Nephron (organoid): ENCODE measurements at regions not wholly inside any gene's neighbourhood (a gene's known extent, or its start where the extent isn't known, plus 50 kb on each side); places are given as distances from the start of the nearest gene placed in this dataset.

ENCODE experiments used
- H3K27ac Mint-ChIP-seq, 3 experiments: 2 replicates each; pipeline ENCODE4 v1.8.0; 2020; ENCODE audit warnings: mixed read lengths in 3 of 3, mild to moderate bottlenecking in 2 of 3, moderate library complexity in 1 of 3
- H3K27me3 Mint-ChIP-seq: 2 replicates; pipeline ENCODE4 v1.8.0; 2021; ENCODE audit warnings: low read depth, mild to moderate bottlenecking, moderate library complexity, mixed read lengths
- H3K36me3 Mint-ChIP-seq: 2 replicates; pipeline ENCODE4 v1.8.0; 2020; ENCODE audit warnings: low read depth, mixed read lengths
- H3K4me1 Mint-ChIP-seq: 2 replicates; pipeline ENCODE4 v1.8.0; 2020; ENCODE audit warnings: mixed read lengths
- H3K4me3 Mint-ChIP-seq, 3 experiments: 2 replicates each; pipeline ENCODE4 v1.8.0; 2020; ENCODE audit warnings: mild to moderate bottlenecking in 3 of 3, mixed read lengths in 3 of 3, moderate library complexity in 2 of 3
- H3K9me3 Mint-ChIP-seq: 2 replicates; pipeline ENCODE4 v1.8.0; 2020; ENCODE audit warnings: mixed read lengths
- TF ChIP-seq, protein P1 (sequence below), 3 experiments: fragments of 200-600 bp; sonication (generic); IDR thresholded peaks; one replicate each; pipeline ENCODE4 v1.5.0; 2021; ENCODE audit warnings: antibody characterized with exemption in 3 of 3; ENCODE audit not compliant: unreplicated experiment in 3 of 3

DNA sequence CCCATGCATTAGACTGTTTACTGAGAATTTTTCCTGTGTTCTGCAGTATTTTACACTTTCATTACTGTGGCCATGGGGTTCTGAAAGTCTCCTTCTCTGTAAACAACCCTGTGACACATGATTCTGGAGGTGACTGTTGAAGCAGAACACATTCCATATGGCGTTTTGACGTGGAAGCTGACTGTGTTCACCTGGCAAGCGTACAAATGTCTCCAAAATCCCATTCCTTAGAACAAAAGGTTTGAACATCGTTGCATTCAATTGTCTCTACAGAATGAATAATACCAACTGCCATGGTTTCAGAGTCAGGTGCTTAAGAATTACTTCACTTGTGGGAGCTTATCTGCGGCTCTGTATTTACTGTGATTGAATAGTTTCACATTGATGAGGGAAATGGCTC is 485.6 kb upstream of the TMEM132C start:
- no peaks in the 10 kb centered on the region for H3K9me3 Mint-ChIP-seq
- TF ChIP-seq, protein P1, sequence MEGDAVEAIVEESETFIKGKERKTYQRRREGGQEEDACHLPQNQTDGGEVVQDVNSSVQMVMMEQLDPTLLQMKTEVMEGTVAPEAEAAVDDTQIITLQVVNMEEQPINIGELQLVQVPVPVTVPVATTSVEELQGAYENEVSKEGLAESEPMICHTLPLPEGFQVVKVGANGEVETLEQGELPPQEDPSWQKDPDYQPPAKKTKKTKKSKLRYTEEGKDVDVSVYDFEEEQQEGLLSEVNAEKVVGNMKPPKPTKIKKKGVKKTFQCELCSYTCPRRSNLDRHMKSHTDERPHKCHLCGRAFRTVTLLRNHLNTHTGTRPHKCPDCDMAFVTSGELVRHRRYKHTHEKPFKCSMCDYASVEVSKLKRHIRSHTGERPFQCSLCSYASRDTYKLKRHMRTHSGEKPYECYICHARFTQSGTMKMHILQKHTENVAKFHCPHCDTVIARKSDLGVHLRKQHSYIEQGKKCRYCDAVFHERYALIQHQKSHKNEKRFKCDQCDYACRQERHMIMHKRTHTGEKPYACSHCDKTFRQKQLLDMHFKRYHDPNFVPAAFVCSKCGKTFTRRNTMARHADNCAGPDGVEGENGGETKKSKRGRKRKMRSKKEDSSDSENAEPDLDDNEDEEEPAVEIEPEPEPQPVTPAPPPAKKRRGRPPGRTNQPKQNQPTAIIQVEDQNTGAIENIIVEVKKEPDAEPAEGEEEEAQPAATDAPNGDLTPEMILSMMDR (IDR thresholded peaks at IDR 0.05; ENCODE audit: unreplicated experiment in 3 of 3): no peak
- H3K36me3 Mint-ChIP-seq: no peaks in the 10 kb centered on the region
- H3K4me3 Mint-ChIP-seq: no peak overlapping the region
- H3K4me1 Mint-ChIP-seq: no peaks in the 10 kb centered on the region
- H3K27me3 Mint-ChIP-seq: peaks cover 12% of the 10 kb centered on the region
- H3K27ac Mint-ChIP-seq: no peak overlapping the region

DNA sequence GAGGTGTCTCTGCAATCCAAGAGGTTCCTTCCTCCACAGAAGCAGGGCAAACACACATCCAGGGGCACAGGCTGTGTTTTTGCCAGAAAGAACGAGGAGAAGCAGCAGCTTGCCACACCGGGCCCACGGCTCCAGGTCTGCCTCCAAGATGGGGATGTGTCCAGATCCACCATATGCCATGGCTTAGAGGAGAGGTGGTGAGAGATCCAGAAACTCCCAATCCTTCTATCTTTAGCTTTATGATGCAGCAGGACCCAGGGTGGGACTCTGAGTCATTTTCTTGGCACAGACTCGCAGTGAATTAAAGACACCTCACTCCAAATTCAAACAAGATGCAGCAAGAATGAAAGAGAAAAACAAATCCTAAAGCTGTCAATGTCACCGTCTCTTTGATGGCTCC is 481.4 kb upstream of the TMEM132C start:
- Mint-ChIP-seq H3K4me1 (no peaks in the 10 kb centered on the region), H3K27ac (no peak overlapping the region), H3K9me3 (no peaks in the 10 kb centered on the region), H3K4me3 (no peak overlapping the region), H3K36me3 (no peaks in the 10 kb centered on the region), H3K27me3 (peaks cover 4% of the 10 kb centered on the region)
- TF ChIP-seq, protein P1 (IDR thresholded peaks at IDR 0.05; ENCODE audit: unreplicated experiment in 3 of 3): no peak

DNA sequence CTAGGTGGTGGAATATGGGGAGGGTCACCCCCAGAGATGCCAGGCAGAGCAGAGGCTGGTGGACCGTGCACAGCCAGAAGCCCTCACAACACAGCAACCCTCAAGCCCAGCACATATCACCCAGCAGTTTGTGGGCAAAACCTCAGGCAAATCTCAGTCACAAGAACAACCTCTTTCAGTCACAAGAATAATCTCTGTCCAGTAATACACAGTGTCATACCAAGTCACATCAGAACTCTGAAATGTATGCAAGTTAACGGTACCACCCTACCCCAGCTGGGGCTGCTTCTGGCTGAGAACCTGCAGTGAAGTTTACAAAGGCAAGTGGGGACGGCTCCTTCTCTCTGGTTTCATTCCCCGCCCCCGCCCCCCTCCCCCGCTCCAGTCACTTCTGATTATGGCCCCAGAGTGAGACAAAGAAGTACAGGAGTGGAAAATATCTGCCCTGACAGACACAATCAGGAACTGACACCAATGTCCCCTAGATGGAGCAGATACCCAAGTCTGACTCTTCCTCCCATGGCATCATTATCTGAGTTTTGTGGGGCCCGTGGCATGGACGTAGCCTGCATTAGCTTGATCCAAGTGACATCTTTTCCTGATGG is 480.9 kb upstream of the TMEM132C start:
- Mint-ChIP-seq H3K27ac (no peak overlapping the region), H3K9me3 (no peaks in the 10 kb centered on the region), H3K27me3 (peaks cover 4% of the 10 kb centered on the region), H3K4me3 (no peak overlapping the region), H3K4me1 (no peaks in the 10 kb centered on the region), H3K36me3 (no peaks in the 10 kb centered on the region)
- TF ChIP-seq, protein P1 (IDR thresholded peaks at IDR 0.05; ENCODE audit: unreplicated experiment in 3 of 3): no peak

DNA sequence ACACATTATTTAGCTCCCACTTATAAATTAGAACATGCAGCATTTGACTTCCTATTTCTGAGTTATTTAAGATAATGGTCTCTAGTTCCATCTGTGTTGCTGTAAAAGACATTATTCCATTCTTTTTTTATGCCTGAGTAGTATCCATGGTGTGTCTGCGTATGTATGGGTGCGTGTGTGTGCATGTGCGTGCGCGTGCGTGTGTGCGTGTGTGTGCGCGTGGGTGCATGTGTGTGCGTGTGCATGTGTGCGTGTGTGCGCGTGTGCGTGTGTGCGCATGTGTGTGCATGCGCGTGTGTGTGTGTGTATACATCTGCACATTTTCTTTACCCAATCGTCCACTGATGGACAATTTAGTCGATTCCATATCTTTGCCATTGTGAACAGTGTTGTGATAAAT is 479.4 kb upstream of the TMEM132C start:
- Mint-ChIP-seq H3K36me3 (no peaks in the 10 kb centered on the region), H3K4me3 (no peak overlapping the region), H3K27me3 (peaks cover 8% of the 10 kb centered on the region), H3K4me1 (no peaks in the 10 kb centered on the region), H3K27ac (no peak overlapping the region), H3K9me3 (no peaks in the 10 kb centered on the region)
- TF ChIP-seq, protein P1 (IDR thresholded peaks at IDR 0.05; ENCODE audit: unreplicated experiment in 3 of 3): no peak

DNA sequence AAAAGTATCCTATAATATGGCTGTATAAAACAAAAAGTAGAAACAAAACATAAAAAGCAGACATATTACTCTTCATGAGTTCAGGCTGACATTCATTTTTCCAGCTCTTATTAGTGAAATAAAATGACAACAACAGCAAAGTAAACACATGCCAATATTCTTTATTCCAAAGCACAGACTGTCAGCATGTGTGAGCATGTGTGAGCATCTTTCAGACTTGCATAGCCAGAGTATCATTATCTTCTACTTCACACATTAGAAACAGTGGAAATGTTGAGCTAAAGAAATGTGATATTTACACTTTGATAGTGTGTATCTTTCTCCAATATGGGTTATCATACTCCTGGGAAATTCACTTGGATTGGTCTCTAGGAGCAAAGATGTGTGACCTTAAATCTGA is 476.6 kb upstream of the TMEM132C start:
- Mint-ChIP-seq H3K9me3 (no peaks in the 10 kb centered on the region), H3K27me3 (peaks cover 8% of the 10 kb centered on the region), H3K4me3 (no peak overlapping the region), H3K36me3 (no peaks in the 10 kb centered on the region), H3K4me1 (no peaks in the 10 kb centered on the region), H3K27ac (no peak overlapping the region)
- TF ChIP-seq, protein P1 (IDR thresholded peaks at IDR 0.05; ENCODE audit: unreplicated experiment in 3 of 3): no peak

DNA sequence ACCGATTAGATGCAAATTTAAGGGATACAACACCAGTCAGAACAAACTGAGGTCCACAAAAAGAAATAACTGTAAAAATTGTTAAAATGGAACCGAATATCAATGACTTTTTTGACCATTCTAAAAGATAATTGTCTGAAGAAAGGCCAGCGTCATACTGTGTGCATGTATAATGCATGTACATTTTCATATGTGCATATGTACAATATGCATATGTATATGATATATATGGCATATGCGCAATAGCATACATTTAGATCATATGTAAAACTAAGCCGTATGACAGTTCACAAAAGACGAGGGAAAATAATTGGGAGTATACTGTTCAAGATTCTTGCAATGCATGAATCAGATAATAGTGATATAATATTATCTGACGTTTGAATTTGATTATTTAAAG is 475.8 kb upstream of the TMEM132C start:
- Mint-ChIP-seq H3K4me3 (no peak overlapping the region), H3K4me1 (no peaks in the 10 kb centered on the region), H3K27ac (no peak overlapping the region), H3K27me3 (peaks cover 4% of the 10 kb centered on the region), H3K9me3 (no peaks in the 10 kb centered on the region), H3K36me3 (no peaks in the 10 kb centered on the region)
- TF ChIP-seq, protein P1 (IDR thresholded peaks at IDR 0.05; ENCODE audit: unreplicated experiment in 3 of 3): no peak
